NCI-H524 (cell line): ENCODE measurements at regions not wholly inside any gene's neighbourhood (a gene's known extent, or its start where the extent isn't known, plus 50 kb on each side); places are given as distances from the start of the nearest gene placed in this dataset.
A peak's percentile ranks its signal among the peaks of the same experiment; 100 is the strongest.

Source experiments
- DNase-seq, 2 experiments: peaks; one replicate each; lab custom pipeline; 2025; lab: John Stamatoyannopoulos, UW

DNA sequence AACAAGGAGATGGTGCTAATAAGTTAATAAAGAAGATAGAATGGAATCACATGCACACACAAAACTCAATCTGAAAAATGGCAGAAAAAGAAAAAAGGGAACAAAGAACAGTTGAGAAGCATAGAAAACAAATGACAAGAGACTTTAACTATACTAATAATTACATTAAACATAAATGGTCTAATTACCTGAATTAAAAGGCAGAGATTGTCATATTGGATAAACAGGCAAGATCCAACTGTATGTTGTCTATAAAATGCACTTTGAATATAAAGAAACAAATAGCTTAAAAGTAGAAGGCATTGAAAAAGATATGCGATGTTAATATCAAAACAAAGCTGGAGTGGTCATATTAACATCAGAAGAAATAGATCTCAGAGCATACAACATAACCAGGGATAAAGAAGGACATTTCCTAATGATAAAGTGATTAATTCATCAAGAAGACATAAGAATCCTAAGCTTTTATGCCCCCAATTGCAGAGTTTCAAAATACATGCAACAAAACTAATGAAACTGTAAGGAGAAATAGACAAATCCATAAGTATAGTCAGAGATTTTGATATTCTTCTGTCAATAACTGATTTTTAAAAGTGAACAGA, 293.5 kb downstream of the PTPRU start:
- DNase-seq = no peak

- DNase-seq = no peak
Observed at GRCh38 chr1:29527314-29528004, 291.1 kb downstream of the PTPRU start.

DNA sequence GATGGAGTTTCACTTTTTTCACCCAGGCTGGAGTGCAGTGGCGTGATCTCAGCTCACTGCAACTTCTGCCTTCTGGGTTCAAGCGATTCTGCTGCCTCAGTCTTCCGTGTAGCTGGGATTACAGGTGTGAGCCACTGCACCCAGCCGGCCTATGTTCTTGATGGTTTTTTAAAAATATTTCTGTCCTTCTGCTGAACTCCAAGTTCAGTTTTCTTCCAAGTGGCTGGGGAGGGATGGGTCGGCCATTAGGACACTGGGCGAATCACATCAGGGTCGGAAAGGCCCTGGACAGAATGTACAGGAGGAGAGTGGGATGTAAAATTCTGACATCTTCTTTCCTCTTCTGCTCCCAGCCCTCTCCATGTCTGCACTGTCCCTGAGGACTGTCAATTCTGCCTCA, 289.6 kb downstream of the PTPRU start:
- no peak for DNase-seq

DNA sequence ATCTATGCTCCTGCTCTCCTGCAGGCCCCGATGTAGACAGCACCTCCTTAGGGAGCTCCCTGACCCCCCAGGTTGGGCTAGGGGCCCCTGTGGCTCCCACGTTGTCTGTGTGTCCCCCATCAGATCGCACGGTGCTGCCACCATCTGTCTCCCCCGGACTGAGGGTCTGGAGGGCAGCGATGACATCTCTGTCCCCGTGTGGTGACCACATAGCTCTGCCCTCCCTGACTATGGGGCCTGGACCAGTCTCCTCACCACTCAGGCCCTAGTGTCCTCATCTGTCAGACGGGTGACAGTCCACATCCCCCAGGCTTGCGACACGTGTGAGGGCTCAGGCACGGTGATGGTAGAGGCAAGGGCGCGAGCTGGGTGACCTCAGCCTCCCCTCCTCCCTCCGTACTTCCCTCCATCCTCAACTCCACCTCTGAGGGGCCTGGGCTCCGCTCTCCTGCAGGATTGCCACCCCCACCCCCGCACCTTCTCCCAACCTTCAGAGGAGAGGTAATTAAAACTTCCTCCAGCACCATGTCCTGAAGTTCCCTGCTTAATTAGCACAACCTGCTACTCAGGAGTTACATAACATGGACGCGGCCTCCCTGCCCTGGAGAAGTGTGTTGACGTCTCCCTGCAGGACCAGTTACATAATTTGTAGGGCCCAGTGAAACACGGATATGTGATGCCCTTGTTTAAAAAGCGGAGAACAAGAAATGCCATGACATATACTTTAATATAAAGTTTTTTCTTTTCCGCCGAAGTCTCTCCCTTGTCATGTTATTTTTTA, 288.2 kb downstream of the PTPRU start:
- no peak for DNase-seq

- DNase-seq = no peak
Observed at GRCh38 chr1:29523576-29523975, 287.3 kb downstream of the PTPRU start.

- DNase-seq = no peak
Observed at GRCh38 chr1:29523136-29523535, 286.8 kb downstream of the PTPRU start.

DNA sequence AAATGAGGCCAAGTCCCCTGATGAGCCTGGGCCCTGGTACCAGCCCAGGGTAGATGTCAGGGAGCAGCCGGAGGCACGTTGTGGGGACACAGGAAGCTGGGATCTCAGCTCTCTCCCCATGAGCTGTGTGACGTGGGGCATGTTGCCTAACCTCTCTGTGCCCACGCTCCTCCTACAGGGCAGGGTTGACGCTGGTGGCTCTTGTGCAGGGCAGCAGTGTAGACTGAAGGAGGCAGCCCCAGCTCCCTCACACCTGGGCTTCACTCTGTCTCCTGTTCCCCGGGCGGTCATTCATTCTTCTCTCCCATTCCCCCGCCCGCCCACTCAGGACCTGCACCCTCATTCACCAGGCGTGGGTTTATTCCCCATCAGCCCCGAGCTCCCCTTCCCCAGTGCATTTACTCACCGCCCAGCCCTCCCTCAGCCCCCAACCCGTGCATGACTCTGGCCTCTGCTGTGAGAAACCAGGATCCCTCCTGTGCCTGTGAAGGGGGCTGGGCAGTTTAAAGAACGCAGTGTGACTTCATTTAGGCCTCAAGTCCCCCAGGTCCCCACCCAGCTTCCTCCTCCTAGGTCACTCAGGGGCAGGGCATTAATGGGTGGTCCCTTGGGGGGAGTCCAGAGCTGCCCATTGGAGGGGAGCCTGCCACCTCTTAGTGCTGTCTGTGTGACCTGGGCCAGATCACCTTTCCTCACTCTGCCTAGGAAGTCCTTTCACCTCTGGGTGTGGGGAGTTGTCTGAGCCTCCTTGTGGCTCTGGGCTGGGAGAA, 285.7 kb downstream of the PTPRU start:
- DNase-seq = no peak

GRCh38 chr1:29521438-29521715, 285.1 kb downstream of the PTPRU start:
- no peak for DNase-seq

DNA sequence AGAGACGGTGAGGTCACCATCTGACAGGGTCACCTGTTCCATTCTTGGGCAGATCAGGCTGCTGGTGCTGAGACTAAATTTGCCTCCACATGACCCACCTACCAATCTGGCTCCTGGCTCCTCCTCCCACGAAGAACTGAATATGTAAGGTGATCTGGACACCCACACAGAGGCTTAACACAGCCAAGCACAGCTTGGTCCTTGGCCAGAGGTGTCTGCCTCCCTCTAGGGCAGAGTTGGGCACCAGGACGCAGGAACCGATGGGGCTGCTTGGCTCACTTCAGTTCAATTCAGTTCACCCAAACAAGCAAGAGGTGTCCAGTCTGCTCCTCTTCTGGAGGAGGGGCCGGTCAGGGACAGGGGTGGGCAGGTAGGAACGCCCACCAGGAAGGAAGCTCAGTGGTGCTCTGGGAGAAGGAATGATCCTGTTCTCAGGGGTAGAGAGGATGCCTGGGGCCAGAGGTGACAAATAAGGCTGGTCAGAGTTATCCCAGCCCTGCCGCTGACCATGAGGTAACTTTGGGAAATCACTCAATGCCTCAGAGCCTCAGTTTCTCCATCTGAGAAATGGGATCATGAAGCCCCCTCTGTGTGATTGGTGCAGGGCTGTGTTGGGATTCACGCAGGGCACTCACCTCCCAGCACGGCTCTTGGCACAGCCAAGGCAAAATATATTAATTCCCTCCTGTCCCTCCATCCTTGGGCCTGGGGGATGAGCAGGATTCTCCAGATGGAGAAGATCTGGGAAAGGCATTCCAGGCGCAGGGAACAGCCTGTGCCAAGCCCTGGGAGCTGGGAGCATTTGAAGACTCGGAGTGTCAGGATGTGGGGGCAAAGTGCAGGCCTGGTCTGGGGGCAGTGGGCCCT, 284.5 kb downstream of the PTPRU start:
- peak; percentile 6 to 69 for DNase-seq

DNA sequence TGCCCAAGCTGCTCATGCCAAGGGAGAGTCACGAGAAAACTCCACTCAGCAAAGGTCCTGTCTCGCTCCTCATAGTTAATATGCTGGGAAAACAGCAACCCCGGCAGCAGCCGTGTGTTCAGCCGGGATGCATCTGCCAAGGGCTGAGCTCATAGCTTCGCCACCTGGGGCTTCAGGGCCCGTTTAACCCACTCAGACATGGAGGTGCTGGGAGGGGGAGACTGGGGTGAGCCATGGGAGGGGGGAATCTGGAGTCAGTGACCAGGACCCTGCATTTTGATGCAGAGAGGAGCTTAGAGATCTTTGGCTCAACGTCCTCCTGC, 283.4 kb downstream of the PTPRU start:
- DNase-seq = peak; percentile 69 to 70

DNA sequence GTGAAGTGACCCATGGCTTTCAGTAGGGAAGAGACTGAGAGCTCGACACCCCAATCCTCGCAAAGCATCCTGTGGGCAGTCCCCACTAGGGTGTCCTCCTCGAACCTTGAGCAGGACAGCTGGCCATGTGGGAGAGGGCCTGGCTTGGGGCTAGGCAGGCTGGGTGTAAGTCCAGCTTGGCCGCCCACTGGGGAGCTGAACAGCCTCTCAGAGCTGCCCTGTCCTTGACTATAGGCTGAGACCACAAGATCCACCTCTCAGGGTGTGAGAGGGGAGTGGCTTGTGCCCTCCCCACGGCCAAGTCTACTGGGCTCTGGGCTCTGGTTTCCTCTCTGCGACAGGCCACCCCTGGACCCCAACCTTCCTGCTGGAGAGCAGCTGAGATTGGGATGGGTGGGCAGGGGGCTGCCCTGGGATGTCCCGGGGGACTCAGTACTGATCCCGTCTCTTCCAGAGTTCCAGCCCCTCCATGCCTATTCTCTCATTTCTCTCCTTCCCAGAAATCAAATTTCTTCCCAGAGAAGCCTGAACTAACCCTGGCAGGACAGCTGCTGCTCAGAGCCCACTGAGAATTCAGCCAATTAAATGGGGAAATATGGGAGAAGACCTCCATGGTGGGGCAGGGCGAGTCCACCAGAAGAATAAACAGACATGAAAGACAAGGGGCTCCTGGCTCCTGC, 282.9 kb downstream of the PTPRU start:
- peak in 1 of 2 experiments; percentile 17 for DNase-seq

DNA sequence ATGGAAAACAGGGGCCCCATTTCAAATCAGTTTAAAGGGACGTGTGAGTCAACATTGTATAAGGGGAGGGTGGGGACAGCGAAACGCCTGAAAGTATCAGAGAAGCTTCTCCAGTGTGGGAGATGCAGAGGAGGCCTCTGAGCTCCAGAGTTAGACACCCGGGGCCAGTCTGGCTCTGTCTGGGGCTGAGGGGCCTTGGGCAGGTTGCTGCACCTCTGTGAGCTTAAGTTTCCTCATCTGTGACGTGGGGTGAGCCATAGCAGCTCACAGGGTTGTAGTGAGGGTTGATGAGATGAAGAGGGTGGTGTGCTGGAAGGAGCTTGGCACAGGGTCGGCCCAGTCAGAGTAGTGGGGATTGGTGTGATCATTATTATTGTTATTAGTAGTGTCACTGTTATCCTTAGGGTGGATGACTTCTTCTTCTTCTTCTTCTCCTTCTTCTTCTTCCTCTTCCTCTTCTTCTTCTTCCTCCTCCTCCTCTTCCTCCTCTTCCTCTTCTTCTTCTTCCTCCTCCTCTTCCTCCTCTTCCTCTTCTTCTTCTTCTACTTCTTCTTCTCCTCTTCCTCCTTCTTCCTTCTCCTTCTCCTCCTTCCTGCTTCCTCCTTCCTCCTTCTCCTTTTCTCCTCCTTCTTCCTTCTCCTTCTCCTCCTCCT, 282.0 kb downstream of the PTPRU start:
- DNase-seq = no peak

GRCh38 chr1:29517251-29518086, 281.1 kb downstream of the PTPRU start:
- DNase-seq = no peak

DNA sequence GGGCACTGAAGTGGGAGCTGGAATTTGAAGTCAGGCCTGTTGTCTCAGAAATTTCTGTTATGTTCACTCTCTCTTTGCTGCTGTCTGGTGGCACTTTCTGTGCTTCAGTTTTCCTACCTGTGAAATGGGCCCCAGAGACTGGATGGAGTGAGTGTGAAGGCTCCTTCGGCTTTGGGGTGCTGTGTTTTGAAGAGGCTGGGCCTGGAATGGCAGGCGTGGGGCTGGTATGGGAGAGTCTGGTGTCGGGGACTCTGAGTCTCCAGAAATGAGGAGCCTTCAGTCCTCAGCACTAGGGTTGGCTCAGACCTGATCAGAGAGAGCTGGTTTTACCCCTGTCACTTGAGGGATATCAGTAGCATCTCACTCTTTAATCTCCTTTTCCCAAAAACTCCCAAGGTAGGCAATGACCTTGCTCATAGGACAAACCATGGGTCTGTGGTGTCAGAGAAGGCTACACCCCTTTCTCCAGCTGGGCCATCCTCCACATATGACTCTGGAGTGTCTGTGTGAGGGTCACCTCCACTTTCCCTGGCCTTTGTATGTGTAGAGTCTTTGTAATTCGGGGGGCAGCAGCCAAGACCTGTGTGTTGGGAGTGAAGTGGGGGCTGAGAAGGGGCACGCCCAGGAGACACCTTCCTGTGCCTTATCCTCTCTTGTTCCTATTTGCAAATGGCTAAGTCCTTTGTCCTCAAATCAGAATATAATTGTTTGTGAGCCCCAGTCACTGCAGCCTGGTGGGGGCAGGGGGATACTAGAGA, 279.9 kb downstream of the PTPRU start:
- DNase-seq = no peak

- DNase-seq = peak; percentile 90 to 92
Observed at GRCh38 chr1:29515170-29515955, 279.0 kb downstream of the PTPRU start.

- peak in 1 of 2 experiments; percentile 64 for DNase-seq
Observed at GRCh38 chr1:29514361-29515169, 278.2 kb downstream of the PTPRU start.

GRCh38 chr1:29513357-29513756, 277.0 kb downstream of the PTPRU start:
- DNase-seq = peak; percentile 95 to 99
